HUES48 (cell line): ENCODE measurements at regions not wholly inside any gene's neighbourhood (a gene's known extent, or its start where the extent isn't known, plus 50 kb on each side); places are given as distances from the start of the nearest gene placed in this dataset.

Source experiments
- H3K27ac ChIP-seq: one replicate; pipeline ENCODE4 v1.7.0; 2013; ENCODE audit warnings: low read depth, low read length, inconsistent platforms
- H3K27me3 ChIP-seq: 2 replicates; pipeline ENCODE4 v1.6.1; 2013; ENCODE audit warnings: mild to moderate bottlenecking, low read length; ENCODE audit not compliant: control insufficient read depth, insufficient read depth
- H3K36me3 ChIP-seq: 2 replicates; pipeline ENCODE4 v1.6.1; 2013; ENCODE audit warnings: low read length; ENCODE audit not compliant: control insufficient read depth, insufficient read depth
- H3K4me1 ChIP-seq: 2 replicates; pipeline ENCODE4 v1.6.1; 2013; ENCODE audit warnings: mild to moderate bottlenecking, low read length; ENCODE audit not compliant: control insufficient read depth, insufficient read depth
- H3K4me3 ChIP-seq: 2 replicates; pipeline ENCODE4 v1.5.1; 2013; ENCODE audit warnings: mild to moderate bottlenecking, low read depth, low read length
- H3K9ac ChIP-seq: 2 replicates; pipeline ENCODE4 v1.6.1; 2013; ENCODE audit warnings: mild to moderate bottlenecking, low read depth, low read length, moderate library complexity
- H3K9me3 ChIP-seq: 2 replicates; pipeline ENCODE4 v1.6.1; 2013; ENCODE audit warnings: low read length; ENCODE audit not compliant: control insufficient read depth, insufficient read depth

DNA sequence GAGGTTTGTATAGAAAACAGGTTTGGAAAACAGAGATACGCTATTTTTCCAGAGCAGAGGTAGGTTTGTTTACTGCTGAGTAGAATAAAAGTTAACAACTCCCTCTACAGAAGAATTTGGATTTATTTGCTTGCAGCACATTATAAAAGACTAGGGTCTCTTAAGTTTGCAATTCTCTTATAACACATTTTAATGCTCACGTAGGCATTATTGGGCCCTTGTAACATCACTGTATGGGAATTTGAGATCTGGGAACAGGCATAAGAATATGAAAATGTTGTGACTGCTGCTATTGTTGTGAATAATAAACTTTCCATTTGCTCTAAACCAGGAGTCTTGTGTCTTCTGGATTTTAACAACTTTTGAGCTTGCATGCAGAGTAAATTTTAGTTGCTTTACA lies 128.3 kb upstream of the CADM2 start:
- Histone ChIP-seq H3K36me3 (no peaks in the 10 kb centered on the region), H3K9me3 (peaks cover 15% of the 10 kb centered on the region), H3K4me3 (no peak overlapping the region), H3K9ac (no peak overlapping the region), H3K27ac (no peak overlapping the region), H3K4me1 (peaks cover 4% of the 10 kb centered on the region), H3K27me3 (no peaks in the 10 kb centered on the region)

- Histone ChIP-seq H3K27ac (peak overlapping the region; percentile 55), H3K9me3 (peaks cover 15% of the 10 kb centered on the region), H3K27me3 (no peaks in the 10 kb centered on the region), H3K36me3 (no peaks in the 10 kb centered on the region), H3K4me1 (peaks cover 26% of the 10 kb centered on the region), H3K4me3 (no peak overlapping the region), H3K9ac (no peak overlapping the region)
These were observed 123.4 kb upstream of the CADM2 start for GRCh38 chr3:84835366-84835765.

DNA sequence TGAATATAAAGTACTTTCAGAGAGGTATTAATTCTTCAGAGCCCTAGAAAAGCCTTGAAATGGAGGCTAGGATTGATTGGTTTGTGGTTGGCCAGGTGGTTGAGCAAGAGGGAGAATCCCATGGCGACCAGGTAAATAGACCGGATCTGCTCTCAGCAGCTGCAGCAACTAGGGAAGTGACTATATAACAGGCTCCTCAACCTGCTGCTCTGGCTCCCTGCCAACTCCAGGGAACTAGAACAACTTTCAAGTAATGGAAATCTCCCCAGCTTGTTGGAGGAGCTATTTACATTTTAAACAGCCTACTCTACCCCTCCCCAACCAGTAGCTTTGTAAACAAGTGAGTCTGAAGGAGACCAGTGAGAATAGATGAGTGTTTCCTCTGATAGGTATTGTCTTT lies 121.8 kb upstream of the CADM2 start:
- no peaks in the 10 kb centered on the region for H3K27me3 ChIP-seq
- peaks cover 15% of the 10 kb centered on the region for H3K9me3 ChIP-seq
- H3K27ac ChIP-seq: peak overlapping the region; percentile 91
- no peak overlapping the region for H3K9ac ChIP-seq
- H3K4me3 ChIP-seq: no peak overlapping the region
- peaks cover 30% of the 10 kb centered on the region for H3K4me1 ChIP-seq
- no peaks in the 10 kb centered on the region for H3K36me3 ChIP-seq

DNA sequence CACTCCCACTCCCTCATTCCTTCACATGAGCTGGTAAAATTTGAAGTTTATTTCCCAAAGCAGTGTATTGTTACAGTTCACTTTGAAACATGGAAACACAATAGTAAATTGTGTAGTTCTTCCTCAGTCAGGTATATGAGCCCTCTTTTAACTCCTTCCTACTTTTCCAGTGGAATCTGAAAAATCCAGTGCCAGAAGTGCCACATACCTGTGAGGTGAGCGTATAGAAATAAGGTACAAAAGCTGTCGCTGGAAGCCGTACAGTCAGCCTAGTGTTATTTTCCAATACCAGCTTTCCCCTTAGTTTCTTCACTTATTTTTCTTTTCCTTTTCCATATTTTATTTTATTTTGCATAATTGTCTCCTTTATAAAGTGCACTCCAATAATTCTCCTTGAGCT lies 81.7 kb upstream of the CADM2 start:
- Histone ChIP-seq H3K4me1 (no peaks in the 10 kb centered on the region), H3K9me3 (no peaks in the 10 kb centered on the region), H3K4me3 (no peak overlapping the region), H3K27ac (no peak overlapping the region), H3K9ac (no peak overlapping the region), H3K36me3 (no peaks in the 10 kb centered on the region), H3K27me3 (no peaks in the 10 kb centered on the region)

- no peak overlapping the region for H3K27ac ChIP-seq
- no peaks in the 10 kb centered on the region for H3K4me1 ChIP-seq
- H3K9me3 ChIP-seq: no peaks in the 10 kb centered on the region
- no peak overlapping the region for H3K4me3 ChIP-seq
- H3K9ac ChIP-seq: no peak overlapping the region
- H3K27me3 ChIP-seq: no peaks in the 10 kb centered on the region
- H3K36me3 ChIP-seq: no peaks in the 10 kb centered on the region
These were observed 77.5 kb upstream of the CADM2 start for GRCh38 chr3:84881288-84881687.

DNA sequence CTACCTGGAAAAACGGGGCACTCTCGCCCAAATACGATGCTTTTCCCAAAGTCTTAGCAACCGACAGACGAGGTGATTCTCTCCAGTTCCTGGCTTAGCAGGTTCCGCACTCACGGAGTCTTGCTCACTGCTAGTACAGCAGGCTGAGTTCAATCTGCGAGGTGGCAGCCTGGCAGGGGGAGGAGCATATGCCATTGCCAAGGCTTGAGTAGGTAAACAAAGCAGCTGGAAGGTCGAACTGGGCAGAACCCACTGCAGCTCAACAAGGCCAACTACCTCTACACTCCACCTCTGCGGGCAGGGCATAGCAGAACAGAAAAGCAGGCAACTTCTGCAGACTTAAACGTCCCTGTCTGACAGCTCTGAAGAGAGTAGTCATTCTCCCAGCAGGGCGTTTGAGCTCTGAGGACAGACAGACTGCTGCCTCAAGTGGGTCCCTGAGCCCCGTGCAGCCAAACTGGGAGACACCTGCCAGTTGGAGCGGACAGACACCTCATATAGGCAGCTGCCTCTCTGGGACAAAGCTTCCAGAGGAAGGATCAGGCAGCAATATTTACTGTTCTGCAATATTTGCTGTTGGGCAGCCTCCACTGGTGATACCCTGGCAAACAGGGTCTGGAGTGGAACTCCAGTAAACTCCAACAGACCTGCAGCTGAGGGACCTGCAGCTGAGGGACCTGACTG lies 73.4 kb upstream of the CADM2 start:
- H3K36me3 ChIP-seq: no peaks in the 10 kb centered on the region
- no peak overlapping the region for H3K27ac ChIP-seq
- H3K27me3 ChIP-seq: no peaks in the 10 kb centered on the region
- no peaks in the 10 kb centered on the region for H3K9me3 ChIP-seq
- no peak overlapping the region for H3K9ac ChIP-seq
- H3K4me3 ChIP-seq: no peak overlapping the region
- no peaks in the 10 kb centered on the region for H3K4me1 ChIP-seq

- Histone ChIP-seq H3K27me3 (no peaks in the 10 kb centered on the region), H3K4me3 (no peak overlapping the region), H3K27ac (no peak overlapping the region), H3K9ac (no peak overlapping the region), H3K4me1 (no peaks in the 10 kb centered on the region), H3K36me3 (no peaks in the 10 kb centered on the region), H3K9me3 (no peaks in the 10 kb centered on the region)
These were observed 66.9 kb upstream of the CADM2 start for GRCh38 chr3:84891851-84892250.

DNA sequence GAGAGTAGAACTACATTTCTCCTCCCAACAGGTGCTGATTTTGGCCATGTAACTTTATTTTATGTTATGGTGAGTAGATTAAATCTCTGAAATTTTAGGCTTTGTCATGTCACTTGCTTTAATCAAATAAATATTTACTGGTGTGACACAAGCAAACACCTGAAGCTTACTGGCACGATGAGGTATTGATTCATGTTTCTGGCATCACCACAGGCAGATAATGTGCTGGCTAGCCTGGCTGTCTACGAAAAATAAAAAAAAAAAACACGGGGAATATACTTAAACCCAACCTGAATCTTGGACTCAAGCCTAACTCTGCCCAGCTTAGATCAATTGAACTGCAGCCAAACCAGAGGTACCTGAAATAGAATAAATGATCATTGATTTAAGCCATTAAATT lies 65.6 kb upstream of the CADM2 start:
- Histone ChIP-seq H3K9me3 (no peaks in the 10 kb centered on the region), H3K9ac (no peak overlapping the region), H3K4me3 (no peak overlapping the region), H3K27ac (no peak overlapping the region), H3K36me3 (no peaks in the 10 kb centered on the region), H3K4me1 (no peaks in the 10 kb centered on the region), H3K27me3 (no peaks in the 10 kb centered on the region)

DNA sequence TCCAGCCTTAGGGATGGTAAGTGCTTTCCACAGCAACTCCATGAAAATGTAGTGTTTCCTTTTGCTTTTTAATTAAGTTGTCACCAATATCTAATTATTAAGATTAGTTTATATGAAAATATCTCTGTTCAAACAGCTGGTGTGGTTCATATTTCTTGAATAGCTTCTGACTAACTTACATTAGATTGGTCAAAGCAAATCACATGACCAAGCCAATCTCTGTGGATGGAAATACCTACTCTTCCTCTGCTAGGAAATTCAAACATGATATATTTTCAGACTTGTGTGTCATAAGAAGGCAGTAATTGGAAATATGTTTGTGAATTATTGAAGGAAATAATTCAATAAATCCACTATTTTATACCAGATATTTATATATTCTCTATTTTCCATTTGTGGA lies 54.6 kb upstream of the CADM2 start:
- Histone ChIP-seq H3K27me3 (no peaks in the 10 kb centered on the region), H3K27ac (no peak overlapping the region), H3K4me1 (no peaks in the 10 kb centered on the region), H3K9me3 (peaks cover 16% of the 10 kb centered on the region), H3K36me3 (no peaks in the 10 kb centered on the region), H3K4me3 (no peak overlapping the region), H3K9ac (no peak overlapping the region)

- H3K36me3 ChIP-seq: no peaks in the 10 kb centered on the region
- no peak overlapping the region for H3K9ac ChIP-seq
- no peaks in the 10 kb centered on the region for H3K27me3 ChIP-seq
- H3K4me1 ChIP-seq: no peaks in the 10 kb centered on the region
- peaks cover 16% of the 10 kb centered on the region for H3K9me3 ChIP-seq
- H3K27ac ChIP-seq: no peak overlapping the region
- no peak overlapping the region for H3K4me3 ChIP-seq
These were observed 53.8 kb upstream of the CADM2 start for GRCh38 chr3:84904816-84905555.

GRCh38 chr3:84905556-84905920 lies 53.3 kb upstream of the CADM2 start:
- Histone ChIP-seq H3K4me3 (no peak overlapping the region), H3K9ac (no peak overlapping the region), H3K27me3 (no peaks in the 10 kb centered on the region), H3K36me3 (no peaks in the 10 kb centered on the region), H3K9me3 (peaks cover 14% of the 10 kb centered on the region), H3K4me1 (no peaks in the 10 kb centered on the region), H3K27ac (no peak overlapping the region)
